SKM-1 treated with dmso at 0.1 percent for 144 hours (cell line): ENCODE measurements at regions not wholly inside any gene's neighbourhood (a gene's known extent, or its start where the extent isn't known, plus 50 kb on each side); places are given as distances from the start of the nearest gene placed in this dataset.

Experiments used
- DNase-seq: peaks from one replicate; lab custom pipeline; 2025; ENCODE audit not compliant: unreplicated experiment; lab: John Stamatoyannopoulos, UW

DNA sequence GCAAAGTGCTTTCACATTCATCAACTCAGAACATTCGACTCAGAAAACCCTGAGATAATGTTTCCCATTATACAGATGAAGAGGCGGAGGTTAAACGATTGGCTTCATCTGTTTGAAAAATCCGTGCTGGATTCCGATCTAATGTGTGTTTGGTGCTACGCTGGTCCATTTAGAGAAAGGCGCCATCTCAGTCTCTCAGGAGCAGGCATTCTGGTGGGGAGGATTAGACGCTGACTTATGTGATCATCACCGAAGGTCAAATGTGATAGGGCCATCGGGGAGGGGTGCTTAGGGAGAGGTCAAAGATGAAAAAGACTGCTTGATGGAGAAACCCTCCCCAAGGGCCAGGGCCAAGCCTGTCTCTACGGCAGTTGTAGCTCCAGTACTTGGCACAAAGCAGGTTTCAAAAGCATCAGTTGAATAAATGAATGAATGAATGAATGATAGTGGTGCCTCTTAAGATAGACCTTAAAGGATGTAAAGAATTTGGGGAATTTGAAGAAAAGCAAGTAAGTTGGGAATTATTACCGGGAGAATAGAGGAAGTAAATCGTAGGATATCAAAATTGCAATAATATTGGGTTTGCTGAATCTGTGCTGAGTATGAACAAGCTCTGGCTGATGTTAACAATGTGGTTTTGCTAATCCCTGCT is 160.6 kb upstream of the SHB start:
- DNase-seq: no peak

DNA sequence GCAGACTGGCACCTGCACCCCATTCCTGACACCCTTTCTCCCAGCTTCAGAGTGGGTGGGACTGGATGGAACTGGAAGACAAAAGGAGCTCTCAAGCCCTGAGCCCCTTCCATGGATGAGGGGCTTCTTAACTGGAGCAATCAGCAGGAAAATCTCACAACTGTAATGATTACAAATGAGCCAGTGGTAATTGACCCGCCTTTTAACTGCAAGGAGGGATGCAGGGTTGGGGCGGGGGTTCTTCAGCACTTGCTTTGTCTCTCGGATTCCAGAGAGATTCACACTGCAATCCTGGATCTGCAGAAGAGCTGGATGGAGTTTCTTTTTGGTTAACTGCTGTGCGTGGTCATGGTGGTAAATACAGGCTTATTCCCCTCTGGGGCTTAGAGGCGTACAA is 160.1 kb upstream of the SHB start:
- no peak for DNase-seq

DNA sequence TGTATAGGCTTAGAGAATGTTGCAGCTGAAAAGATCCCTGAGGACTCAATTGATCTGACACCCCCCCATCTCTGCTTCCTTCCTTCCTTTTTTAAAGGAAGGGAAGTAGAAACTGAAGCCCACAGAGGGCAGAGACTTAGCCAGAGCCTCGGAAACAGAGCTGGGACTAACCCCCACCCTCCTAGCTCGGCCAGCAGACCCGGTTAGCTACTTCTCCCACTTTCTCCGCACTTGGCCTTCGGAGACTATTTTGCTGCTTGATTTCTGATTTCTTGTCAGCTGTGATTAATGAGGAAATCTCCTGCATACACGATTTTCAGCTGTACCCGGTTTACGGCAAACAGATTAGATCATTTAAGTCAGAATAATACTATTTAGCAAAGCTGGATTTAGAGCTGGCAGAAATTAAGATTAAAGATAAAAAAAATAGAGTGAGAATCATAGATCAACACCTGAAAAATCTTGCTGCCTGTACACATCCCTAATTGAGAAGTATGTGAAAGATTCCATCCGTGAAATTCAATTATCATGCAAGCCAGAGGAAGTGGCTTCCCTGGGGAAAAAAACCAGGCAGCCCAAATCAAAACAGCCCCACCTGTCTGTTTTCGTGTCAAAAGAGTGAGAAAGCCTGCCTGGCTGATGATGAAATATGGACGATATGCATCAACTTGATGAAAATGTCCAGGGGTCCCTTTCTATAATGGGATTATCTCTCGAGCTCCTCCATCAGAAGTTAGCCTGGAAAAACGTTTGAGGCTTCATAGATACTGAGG is 159.5 kb upstream of the SHB start:
- no peak for DNase-seq

DNA sequence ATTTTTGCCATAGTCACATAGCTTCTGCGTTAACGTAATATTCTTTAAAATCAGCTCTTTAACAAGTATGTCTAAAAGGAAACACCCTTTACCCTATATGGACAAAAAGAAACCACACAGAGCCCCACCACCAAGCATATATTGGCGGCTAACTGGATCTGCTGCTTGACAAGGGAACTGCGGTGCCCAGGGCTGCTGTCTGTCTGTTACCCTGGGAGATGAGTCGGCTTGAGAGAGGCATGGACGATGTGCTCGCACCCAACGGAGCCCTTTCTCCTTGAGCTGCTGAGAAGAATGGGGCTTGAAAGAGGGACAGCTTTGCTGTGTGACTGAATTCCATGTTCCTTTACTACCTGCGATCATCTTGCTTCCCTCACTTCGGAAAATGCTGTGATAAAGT is 158.6 kb upstream of the SHB start:
- no peak for DNase-seq

DNA sequence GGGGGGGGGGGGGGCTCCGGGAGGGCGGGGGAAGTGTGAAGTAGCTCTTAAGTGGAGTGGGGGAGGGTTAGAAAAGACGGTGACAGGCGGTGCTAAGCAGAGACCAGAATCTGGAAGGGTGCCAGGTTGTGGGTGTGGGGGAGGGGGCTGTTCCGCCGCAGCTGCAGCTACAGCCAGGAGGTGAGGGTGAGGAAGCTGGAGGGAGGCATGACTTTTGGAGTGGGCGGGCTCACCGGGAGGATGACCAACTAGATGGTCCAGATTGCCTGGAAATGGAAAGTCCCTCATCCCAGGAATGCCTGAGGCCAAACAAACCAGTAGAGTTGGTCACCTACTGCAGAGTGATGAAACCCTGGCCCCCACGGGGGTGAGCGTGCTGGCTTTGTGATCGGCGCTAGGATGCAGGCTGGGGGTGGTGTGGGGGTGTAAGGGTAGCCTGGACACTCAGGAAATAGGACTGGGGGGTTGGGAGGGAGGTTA is 158.1 kb upstream of the SHB start:
- peak; percentile 77 for DNase-seq

DNA sequence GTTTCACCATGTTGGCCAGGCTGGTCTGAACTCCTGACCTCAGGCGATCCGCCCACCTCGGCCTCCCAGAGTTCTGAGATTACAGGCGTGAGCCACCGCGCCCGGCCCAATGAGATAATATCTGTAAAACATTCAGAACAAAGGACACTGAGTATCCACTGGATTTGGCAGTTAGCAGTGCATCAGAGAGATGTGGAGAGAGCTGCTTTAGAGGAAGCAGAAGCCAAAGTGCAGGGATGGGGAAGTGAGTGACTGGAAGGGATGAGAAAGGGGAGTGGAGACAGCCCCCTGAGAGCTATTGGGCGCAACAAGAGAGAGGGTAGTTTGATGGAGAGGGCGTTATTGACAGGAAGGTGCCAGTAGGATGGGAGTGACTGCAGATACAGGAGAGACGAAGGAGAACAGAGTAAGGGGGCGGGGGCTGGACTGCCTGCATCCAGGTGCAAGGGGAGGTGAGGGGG is 157.5 kb upstream of the SHB start:
- DNase-seq: peak; percentile 75

DNA sequence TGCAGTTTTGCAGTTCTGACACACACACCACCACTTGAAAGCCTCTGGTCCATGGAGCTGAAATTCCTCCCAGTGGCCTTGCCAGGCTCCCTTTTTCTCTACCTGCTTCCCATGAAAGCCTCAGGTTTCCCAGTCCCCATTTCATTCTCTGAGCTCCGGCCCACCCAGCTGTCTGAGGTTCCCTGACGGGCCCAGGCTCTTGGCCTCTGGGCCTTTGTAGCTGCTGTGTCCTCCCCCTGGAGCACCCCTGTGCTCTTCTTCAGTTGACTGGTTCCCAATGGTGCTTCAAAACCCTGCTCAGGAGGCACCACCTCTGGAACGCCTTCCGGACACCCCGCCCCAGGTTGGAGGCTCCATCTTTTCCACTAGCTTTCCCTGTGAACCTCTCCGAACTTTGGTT is 155.9 kb upstream of the SHB start:
- DNase-seq: no peak

DNA sequence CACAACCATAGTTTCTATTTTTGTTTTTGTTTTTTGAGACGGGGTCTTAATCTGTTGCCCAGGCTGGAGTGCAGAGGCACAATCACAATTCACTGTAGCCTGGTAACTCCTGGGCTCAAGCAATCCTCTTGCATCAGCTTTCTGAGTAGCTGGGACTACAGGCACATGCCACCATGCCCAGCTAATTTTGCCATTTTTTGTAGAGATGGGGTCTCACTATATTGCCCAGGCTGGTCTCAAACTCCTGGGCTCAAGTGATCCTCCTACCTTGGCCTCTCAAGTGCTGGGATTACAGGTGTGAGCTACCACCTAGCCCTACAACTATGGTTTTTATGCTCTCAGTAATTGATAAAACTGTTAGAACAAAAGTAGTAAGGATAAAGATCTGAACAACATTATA is 147.5 kb upstream of the SHB start:
- DNase-seq: no peak

DNA sequence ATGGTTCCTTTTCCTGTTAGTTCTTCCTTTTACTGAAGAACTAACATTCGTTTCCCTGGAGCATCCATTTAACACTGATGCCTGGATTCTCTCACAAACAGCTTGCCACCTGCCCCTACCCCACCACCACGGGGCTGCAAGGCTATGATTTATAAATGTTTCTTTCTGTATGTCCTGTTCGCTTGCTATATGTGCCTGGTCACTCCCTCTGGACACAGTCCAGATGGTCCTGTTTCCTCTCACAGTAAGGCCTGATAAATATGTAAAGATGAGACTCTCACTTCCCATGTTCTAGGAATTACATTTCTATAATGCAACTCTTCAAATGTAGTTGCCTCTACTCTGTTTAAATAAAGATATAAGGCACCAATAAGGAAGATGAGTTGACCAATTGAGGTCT is 146.4 kb upstream of the SHB start:
- no peak for DNase-seq

DNA sequence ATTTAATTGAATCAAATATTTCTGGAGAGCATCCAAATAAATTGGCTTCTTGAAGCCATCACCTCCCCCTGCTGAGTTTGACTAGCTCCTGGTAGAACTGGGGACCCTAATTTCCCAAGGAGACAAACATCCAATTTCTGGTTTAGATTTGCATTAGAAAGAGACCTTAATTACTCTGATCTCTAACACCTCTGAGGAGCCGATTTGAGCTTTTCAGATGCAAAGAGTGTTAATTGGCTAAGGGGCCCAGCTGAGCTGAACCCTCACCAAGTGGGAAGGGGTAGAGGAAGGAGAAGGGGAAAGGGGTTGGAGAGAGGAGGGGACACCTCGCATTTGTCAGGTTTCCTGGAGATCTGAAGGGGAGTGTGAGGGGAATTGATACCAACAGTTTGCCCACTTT is 145.4 kb upstream of the SHB start:
- no peak for DNase-seq

DNA sequence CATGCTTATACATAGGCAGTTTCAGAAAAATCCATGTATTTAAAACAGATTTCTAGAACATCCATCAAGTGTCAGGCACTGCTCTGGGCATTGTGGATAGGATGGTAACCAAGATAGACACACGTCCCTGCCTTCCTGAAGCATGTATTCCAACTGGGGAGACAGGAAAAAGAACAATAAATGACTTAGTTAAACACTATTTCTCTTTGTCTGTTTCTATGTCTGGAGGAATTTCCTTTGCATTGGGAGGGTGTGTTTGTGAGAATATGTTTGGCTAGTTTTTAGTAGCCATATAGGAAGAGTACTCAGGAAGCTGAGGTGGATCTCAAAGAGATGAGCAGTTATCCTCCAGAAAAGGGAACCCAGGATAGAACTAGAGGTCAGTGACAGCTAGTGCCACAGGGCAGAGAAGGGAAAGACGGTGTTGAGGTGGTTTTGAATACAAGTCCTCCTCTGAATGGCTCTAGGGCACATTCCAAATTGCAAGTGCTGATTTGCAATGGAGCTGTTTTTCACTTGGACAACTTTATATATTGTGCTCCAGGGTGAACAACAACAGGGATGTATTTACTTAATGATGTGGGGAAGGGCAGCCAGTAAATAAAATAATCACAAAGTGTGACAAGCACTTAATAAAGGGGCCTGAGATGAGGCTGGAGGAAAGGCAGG is 144.7 kb upstream of the SHB start:
- no peak for DNase-seq

DNA sequence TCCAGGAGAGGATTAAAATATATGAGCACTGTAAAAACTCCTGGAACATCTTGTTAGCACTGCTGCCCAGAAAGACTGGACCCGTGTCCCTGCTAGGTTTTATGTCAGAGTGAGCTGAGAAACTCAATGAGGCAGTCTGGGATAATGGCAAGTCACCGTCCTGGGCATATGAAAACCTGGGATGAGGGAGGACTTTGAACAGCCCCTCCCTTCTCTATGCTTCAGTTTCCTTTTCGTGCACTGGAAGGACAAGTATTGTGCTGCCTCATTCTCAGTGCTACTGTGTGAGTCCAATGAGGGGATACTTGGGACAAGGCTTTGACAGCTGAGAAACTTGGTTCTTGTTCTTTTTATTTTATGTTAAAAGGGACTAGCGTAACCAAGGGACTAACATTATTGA is 143.0 kb upstream of the SHB start:
- DNase-seq: no peak

DNA sequence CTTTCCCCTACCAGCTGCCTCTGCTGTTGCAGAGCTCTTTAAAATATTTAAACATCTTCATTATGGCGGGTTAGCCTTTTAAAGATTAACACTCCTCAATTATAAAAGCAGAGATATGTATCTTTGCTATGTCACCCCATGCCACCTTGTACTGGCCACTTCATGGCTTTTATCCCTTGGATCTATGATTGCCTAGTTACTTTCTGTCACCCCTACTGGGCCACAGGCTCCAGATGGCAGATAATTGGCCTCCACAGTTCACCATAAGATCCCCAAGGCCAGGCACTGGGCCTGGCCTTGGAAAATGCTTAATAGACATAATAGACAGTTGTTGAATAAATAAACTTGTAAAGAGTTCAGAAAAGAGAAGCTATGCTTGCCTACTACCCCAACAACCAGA is 142.0 kb upstream of the SHB start:
- no peak for DNase-seq

DNA sequence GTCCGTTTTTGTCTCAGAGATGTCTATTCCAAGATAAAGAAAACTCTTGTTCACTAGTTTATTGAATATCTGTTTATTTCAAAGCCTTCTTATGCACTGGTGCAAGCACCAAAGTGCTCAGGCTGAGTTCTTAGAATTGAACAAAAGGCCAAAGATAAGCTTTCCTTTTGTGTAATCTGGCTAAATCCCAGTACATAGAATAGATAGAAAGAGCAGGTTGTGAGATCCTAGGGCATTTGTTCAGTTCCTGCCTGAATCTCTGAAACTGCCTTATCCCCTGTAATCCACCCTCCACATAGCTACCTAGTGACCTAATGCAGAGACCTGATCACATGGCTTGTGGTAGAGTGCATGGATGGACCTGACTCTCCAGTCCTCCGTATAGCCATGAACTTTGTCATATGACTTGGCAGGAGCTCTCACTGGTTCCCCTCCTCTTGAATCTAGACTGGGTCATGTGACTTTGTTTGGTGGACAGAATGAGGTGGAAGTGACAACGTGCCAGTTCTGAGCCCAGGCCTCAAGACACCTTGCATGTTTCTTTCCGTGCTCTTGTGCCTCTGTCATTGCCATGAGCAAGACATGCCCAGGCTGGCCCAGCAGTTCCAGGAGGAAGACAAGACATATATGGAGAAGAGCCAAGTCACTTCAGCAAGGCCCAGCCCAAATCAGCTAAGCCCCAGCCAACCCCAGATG is 139.3 kb upstream of the SHB start:
- no peak for DNase-seq

DNA sequence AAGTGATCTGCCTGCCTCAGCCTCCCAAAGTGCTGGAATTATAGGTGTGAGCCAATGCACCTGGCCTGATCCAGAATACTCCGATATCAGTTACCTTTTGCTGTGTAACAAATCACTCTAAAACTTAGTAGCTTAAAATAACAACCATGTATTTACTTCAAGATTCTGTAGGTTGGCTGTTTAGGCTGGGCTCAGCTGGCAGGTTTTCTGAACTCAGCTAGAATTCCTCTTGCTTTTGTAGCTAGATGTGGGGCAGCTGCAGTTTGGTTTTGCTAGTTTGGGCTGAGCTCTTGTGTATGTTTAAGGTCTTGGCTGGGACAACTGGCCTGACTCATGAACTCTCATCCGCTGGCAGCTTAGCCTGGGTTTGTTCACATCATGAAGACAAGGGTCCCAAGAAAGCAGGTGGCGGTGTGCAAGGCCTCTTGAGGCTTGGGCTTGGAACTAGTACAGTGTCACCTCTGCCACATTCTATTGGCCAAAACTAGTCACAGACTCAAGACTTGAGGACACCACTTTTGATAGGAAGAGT is 138.3 kb upstream of the SHB start:
- DNase-seq: no peak

DNA sequence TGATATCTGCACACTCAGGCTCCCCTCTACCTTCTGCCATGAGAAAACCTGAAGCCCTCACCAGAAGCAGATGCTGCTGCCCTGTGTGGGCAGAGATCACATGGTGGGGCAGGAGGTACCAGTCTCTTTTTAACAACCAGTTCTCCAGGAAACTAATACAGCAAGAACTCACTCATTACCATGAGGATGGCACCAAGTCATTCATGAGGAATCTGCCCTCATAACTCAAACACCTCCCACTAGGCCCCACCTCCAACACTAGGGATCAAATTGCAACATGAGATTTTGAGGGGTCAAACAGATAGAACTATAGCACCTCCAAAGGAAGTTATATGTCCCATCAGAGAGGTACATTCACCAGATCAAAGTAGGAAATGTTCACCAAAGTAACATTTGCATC is 136.3 kb upstream of the SHB start:
- DNase-seq: no peak

DNA sequence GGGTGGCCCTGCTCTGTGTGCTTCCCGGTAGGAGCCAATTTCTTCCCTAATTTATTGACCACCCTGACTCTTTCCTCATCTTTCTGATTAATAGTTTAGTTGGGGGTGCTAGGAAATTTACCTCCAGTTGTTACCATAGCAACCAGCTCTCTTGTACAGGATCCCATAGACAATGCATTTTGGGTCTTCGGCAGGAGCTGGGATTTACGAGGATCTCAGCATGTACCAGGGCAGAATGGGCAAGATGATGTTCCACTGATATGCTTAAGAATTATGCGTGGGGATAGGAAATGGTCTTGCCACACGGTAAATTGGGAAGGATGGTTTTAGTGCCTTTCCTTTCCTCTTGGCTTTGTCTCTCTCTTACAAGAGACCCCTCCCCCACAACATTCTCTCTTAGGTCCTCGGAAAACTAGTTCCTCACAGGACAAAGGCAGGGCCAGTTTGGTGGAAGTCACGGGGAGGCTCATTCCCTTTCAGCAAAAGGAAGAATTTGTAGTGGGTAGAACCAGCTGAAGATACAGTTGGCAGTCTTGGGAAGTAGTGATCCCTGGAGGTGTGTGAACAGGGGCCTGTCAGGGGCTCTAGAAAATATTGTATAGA is 133.4 kb upstream of the SHB start:
- DNase-seq: no peak

DNA sequence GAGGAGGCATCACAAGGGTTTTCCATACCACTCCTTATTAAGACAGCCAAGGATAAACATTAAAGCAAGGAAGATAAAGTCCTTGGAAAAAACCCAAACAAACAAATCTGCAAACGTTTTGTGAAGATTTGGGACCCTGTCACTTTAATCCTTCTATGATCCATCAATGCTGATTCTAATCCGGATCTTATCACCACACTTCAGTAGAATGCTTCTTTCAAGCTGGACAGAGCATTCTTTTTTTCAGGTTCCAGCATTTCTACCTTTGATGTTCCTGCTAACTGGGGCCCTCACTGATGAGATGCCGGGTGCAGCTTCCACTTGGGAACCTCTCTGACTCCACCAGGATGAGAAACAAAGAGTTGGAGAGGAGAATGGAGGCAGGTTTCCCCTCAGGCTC is 132.8 kb upstream of the SHB start:
- no peak for DNase-seq

DNA sequence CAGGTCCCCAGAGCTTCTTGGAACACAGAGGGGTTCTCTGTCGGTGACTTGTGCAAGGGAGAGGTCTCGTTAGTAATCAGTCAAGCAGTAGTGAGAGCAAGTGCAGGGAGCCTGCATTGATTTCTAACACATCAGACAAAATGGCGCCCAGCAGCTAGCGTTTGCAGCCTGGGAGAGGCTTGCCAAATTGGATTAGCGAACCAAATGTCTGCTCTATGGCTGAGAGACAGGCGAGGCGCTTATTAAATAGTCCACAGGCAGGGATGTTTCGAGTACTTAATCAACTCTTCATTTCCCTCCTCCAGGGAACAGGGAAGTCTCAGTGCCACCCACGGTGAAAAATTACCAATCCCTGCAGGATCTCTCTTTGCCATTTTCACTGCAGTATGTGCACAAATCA is 131.4 kb upstream of the SHB start:
- DNase-seq: no peak

DNA sequence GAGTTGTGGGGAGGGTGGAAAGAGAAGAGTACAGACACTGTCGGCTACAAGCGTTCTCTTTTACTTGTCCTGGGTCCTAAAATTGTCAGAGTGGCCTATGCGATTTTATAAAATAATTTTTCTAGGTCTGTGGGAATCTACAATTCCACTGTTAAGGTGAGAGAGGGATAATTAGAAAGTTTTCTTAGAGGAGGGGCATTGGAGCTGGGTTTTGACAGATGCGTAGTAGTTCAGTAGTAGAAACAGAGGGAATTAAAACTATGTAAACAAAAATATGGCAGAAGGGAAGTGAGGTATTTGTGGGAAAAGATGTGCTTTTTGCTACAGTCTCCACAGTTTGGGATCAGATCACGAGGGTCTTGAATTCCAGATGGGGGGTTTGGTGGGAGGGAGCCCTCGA is 129.1 kb upstream of the SHB start:
- no peak for DNase-seq

DNA sequence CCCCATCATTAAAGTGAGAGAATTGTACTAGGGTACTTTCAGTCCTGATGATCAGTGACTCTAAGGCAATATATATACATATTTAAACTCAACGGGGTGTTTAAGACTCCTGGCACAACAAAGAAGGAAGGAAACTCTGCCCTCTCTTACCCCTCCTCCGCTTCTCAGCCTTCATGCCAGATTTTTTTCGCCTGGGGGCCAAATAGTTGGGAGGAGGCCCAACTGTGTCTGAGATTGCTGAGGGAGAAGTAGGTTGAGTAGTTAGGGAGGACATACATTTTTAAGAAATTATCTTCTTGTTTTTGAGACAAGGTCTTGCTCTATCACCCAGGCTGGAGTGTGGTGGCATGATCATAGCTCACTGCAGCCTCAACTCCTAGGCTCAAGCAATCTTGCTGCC is 127.7 kb upstream of the SHB start:
- no peak for DNase-seq
